ENCODE measurements at regions not wholly inside any gene's neighbourhood (a gene's known extent, or its start where the extent isn't known, plus 50 kb on each side); places are given as distances from the start of the nearest gene placed in this dataset.

DNA sequence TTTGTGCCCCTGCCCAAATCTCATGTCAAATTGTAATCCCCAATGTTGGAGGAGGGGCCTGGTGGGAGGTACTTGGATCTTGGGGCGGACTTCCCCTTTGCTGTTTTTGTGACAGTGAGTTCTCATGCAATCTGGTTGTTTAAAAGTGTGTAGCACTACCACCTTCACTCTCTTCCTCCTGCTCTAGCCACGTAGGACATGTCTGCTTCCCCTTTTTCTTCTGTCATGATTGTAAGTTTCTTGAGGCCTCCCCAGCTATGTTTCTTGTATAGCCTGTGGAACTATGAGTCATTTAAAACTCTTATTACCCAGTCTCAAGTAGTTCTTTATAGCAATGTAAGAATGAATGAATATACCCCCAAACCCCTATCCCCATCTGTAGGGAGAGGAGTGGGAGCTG, 1013.7 kb upstream of the MAP3K7 start:
- TF ChIP-seq EZH2phosphoT487 (IDR thresholded peaks at IDR 0.05; ENCODE audit: low read depth, severe bottlenecking, unreplicated experiment): no peak
- TF ChIP-seq, protein P1, sequence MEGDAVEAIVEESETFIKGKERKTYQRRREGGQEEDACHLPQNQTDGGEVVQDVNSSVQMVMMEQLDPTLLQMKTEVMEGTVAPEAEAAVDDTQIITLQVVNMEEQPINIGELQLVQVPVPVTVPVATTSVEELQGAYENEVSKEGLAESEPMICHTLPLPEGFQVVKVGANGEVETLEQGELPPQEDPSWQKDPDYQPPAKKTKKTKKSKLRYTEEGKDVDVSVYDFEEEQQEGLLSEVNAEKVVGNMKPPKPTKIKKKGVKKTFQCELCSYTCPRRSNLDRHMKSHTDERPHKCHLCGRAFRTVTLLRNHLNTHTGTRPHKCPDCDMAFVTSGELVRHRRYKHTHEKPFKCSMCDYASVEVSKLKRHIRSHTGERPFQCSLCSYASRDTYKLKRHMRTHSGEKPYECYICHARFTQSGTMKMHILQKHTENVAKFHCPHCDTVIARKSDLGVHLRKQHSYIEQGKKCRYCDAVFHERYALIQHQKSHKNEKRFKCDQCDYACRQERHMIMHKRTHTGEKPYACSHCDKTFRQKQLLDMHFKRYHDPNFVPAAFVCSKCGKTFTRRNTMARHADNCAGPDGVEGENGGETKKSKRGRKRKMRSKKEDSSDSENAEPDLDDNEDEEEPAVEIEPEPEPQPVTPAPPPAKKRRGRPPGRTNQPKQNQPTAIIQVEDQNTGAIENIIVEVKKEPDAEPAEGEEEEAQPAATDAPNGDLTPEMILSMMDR (IDR thresholded peaks at IDR 0.05; ENCODE audit: poor library complexity): no peak

Measured in hepatocyte (in vitro differentiated cells).